Liver (tissue), 3 donors: ENCODE measurements at regions not wholly inside any gene's neighbourhood (a gene's known extent, or its start where the extent isn't known, plus 50 kb on each side); places are given as distances from the start of the nearest gene placed in this dataset.

Experiments used
- RAD21 ChIP-seq, 2 donors: IDR thresholded peaks; 2 replicates each; pipeline ENCODE4 v1.6.1; 2016; ENCODE audit warnings: antibody characterized with exemption in 2 of 2, mild to moderate bottlenecking in 2 of 2
- TF ChIP-seq, protein P1 (sequence below): fragments of 150-350 bp; IDR thresholded peaks from 2 replicates; pipeline ENCODE4 v1.5.1; 2017; ENCODE audit warnings: improper control_type of control experiment, low read depth, low read length; ENCODE audit not compliant: missing input control
- TF ChIP-seq, protein P2 (sequence below): IDR thresholded peaks from 2 replicates; pipeline ENCODE4 v1.6.1; 2016; ENCODE audit warnings: antibody characterized with exemption
- donor health status: healthy.
- donor health status: healthy.

GRCh38 chr2:138171244-138171643 is 207.0 kb downstream of the HNMT start:
- TF ChIP-seq, protein P1, sequence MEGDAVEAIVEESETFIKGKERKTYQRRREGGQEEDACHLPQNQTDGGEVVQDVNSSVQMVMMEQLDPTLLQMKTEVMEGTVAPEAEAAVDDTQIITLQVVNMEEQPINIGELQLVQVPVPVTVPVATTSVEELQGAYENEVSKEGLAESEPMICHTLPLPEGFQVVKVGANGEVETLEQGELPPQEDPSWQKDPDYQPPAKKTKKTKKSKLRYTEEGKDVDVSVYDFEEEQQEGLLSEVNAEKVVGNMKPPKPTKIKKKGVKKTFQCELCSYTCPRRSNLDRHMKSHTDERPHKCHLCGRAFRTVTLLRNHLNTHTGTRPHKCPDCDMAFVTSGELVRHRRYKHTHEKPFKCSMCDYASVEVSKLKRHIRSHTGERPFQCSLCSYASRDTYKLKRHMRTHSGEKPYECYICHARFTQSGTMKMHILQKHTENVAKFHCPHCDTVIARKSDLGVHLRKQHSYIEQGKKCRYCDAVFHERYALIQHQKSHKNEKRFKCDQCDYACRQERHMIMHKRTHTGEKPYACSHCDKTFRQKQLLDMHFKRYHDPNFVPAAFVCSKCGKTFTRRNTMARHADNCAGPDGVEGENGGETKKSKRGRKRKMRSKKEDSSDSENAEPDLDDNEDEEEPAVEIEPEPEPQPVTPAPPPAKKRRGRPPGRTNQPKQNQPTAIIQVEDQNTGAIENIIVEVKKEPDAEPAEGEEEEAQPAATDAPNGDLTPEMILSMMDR = no peak
- TF ChIP-seq RAD21 (IDR thresholded peaks at IDR 0.05) = no peak
- TF ChIP-seq, protein P2, sequence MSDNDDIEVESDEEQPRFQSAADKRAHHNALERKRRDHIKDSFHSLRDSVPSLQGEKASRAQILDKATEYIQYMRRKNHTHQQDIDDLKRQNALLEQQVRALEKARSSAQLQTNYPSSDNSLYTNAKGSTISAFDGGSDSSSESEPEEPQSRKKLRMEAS = no peak
